ENCODE measurements at regions not wholly inside any gene's neighbourhood (a gene's known extent, or its start where the extent isn't known, plus 50 kb on each side); places are given as distances from the start of the nearest gene placed in this dataset.

- TF ChIP-seq BMI1 (IDR thresholded peaks at IDR 0.05; ENCODE audit: borderline replicate concordance) (no peak), SMAD1 (IDR thresholded peaks at IDR 0.05; ENCODE audit: low read depth, partially characterized antibody) (no peak)
Observed at GRCh38 chr3:152682477-152682876, 152.5 kb upstream of the P2RY1 start (continued).

- DNase-seq (ENCODE audit: low read depth, low spot score) = no peak
- Histone ChIP-seq H3K36me3 (ENCODE audit: control insufficient read depth in 2 of 2, insufficient read depth in 2 of 2, low read length in 1 of 2) (no peaks in the 10 kb centered on the region), H3K79me2 (ENCODE audit: control insufficient read depth, insufficient read depth, low read length) (no peaks in the 10 kb centered on the region), H3K4me2 (ENCODE audit: control insufficient read depth, insufficient read depth) (no peak overlapping the region), H2AFZ (ENCODE audit: control insufficient read depth, low read depth, low read length) (no peak overlapping the region), H3K27me3 (replicated peaks in 1 of 2; ENCODE audit: control insufficient read depth in 2 of 2, insufficient read depth in 2 of 2, low read length in 1 of 2) (no peaks in the 10 kb centered on the region), H3K9me3 (replicated peaks; ENCODE audit: control insufficient read depth, insufficient read depth, low read length) (no peaks in the 10 kb centered on the region; the same call in 2 of the 3 replicates), H3K4me1 (ENCODE audit: control insufficient read depth, insufficient read depth, low read length) (no peaks in the 10 kb centered on the region), H3K27ac (ENCODE audit: control insufficient read depth, insufficient read depth) (no peak overlapping the region), H3K9ac (ENCODE audit: control insufficient read depth, insufficient read depth, low read length) (no peak overlapping the region), H3K4me3 (no peak overlapping the region), H4K20me1 (ENCODE audit: control insufficient read depth, insufficient read depth) (no peaks in the 10 kb centered on the region)
- intact Hi-C loops (cut with micrococcal nuclease; ENCODE audit: unreplicated experiment) = no loop called here
- BruUV-seq (replicated peaks) = no TSS peak
- TF ChIP-seq POLR2A (IDR thresholded peaks at IDR 0.05; ENCODE audit: low read depth, low read length) (no peak), IRF5 (IDR thresholded peaks at IDR 0.05; ENCODE audit: borderline replicate concordance) (no peak), ZNF24 (IDR thresholded peaks at IDR 0.05) (no peak), TARDBP (IDR thresholded peaks at IDR 0.05; ENCODE audit: borderline replicate concordance) (no peak), E4F1 (IDR thresholded peaks at IDR 0.05; ENCODE audit: borderline replicate concordance, partially characterized antibody) (no peak), RELA (IDR thresholded peaks at IDR 0.05; ENCODE audit: borderline replicate concordance, partially characterized antibody) (no peak), HSF1 (IDR thresholded peaks at IDR 0.05; ENCODE audit: low read depth, low read length) (no peak), MAX (IDR thresholded peaks at IDR 0.05; ENCODE audit: low read depth, low read length) (no peak), CEBPZ (IDR thresholded peaks at IDR 0.05; ENCODE audit: low read depth, low read length) (no peak)
- WGBS (ENCODE audit: insufficient coverage, insufficient replicate concordance, low lambda C conversion rate, missing lambda C conversion rate) = 60% methylated on average over 9 of the region's 9 CpGs
- ChIA-PET RAD21 (ENCODE audit: unreplicated experiment) (no interaction called here), SMC1A (ENCODE audit: uncharacterized antibody, unreplicated experiment) (no interaction called here), CTCF (no interaction called here), POLR2A (interaction anchor here (0.6 kb wide), 1 partner anchor 236 kb away, joined by 3 read pairs; no protein-coding TSS in a partner anchor)
- FAIRE-seq = no peak
- ATAC-seq = no peak
- in situ Hi-C loops (cut with MboI) = no loop called here
Observed at GRCh38 chr3:152683521-152683999, 151.4 kb upstream of the P2RY1 start.
